Panc1 (cell line): ENCODE measurements at regions not wholly inside any gene's neighbourhood (a gene's known extent, or its start where the extent isn't known, plus 50 kb on each side); places are given as distances from the start of the nearest gene placed in this dataset.

ENCODE experiments used
- ATAC-seq: fragments of 200-7000 bp; cut with Tn5 transposase; 2 replicates; pipeline ENCODE4 v1.9.1; 2020; ENCODE audit warnings: mild to moderate bottlenecking, moderate library complexity
- BruUV-seq: library from RNA; stranded (reverse); fragments of 400-500 nt; replicated peaks from 2 replicates; lab custom pipeline; 2021; lab: Mats Ljungman, UMichigan
- CTCF ChIA-PET: fragments of 300-600 bp; sonication (Branson Sonifier 250); formaldehyde crosslinking; loops from one replicate; lab custom pipeline; 2022; ENCODE audit warnings: antibody characterized with exemption; lab: Charles Lee
- POLR2A ChIA-PET: fragments of 300-600 bp; sonication (Branson Sonifier 250); formaldehyde crosslinking; loops from one replicate; lab custom pipeline; 2022; ENCODE audit warnings: antibody characterized with exemption; lab: Charles Lee
- DNase-seq: peaks from one replicate; pipeline ENCODE4 v3.0.0-alpha.2; 2010; ENCODE audit warnings: low read depth, low spot score
- H3K27ac ChIP-seq: 2 replicates; pipeline ENCODE4 v1.5.1; 2011; ENCODE audit warnings: mild to moderate bottlenecking, low read length, inconsistent platforms
- H3K27me3 ChIP-seq: fragments of 200-500 bp; sonication (Bioruptor generic); 2 replicates; pipeline ENCODE4 v1.6.0; 2014; ENCODE audit warnings: low read length, inconsistent platforms; ENCODE audit not compliant: control insufficient read depth, insufficient read depth
- H3K36me3 ChIP-seq: fragments of 200-500 bp; sonication (Bioruptor generic); 2 replicates; pipeline ENCODE4 v1.5.1; 2014; ENCODE audit warnings: inconsistent platforms, mild to moderate bottlenecking, low read length, moderate library complexity; ENCODE audit not compliant: control insufficient read depth, insufficient read depth
- H3K4me1 ChIP-seq: 2 replicates; pipeline ENCODE4 v1.5.1; 2011; ENCODE audit warnings: inconsistent platforms, mild to moderate bottlenecking, low read length, moderate library complexity; ENCODE audit not compliant: control insufficient read depth, insufficient read depth
- H3K4me3 ChIP-seq, 2 experiments: 2 replicates each; pipeline ENCODE4 v1.5.1; 2011 to 2012; ENCODE audit warnings: low read depth in 2 of 2, low read length in 2 of 2, mild to moderate bottlenecking in 2 of 2, inconsistent platforms in 1 of 2, moderate library complexity in 1 of 2
- H3K9me3 ChIP-seq: fragments of 200-500 bp; sonication (Bioruptor generic); 2 replicates; pipeline ENCODE4 v1.5.1; 2014; ENCODE audit warnings: low read depth, mild to moderate bottlenecking, inconsistent platforms, low read length, moderate library complexity; ENCODE audit not compliant: control insufficient read depth, insufficient read depth
- POLR2AphosphoS5 ChIP-seq: IDR thresholded peaks from 2 replicates; pipeline ENCODE4 v1.6.1; 2012; ENCODE audit warnings: mild to moderate bottlenecking, low read depth, low read length, moderate library complexity
- REST ChIP-seq, 2 experiments: IDR thresholded peaks; 2 replicates each; pipeline ENCODE4 v1.6.1; 2011 to 2012; ENCODE audit warnings: low read depth in 2 of 2, control low read depth in 1 of 2, low read length in 1 of 2, mild to moderate bottlenecking in 1 of 2, moderate library complexity in 1 of 2; ENCODE audit not compliant: insufficient read depth in 1 of 2
- SIN3A ChIP-seq: IDR thresholded peaks from 2 replicates; pipeline ENCODE4 v1.6.1; 2012; ENCODE audit warnings: low read depth, mild to moderate bottlenecking, low read length, moderate library complexity, borderline replicate concordance; ENCODE audit not compliant: insufficient read depth
- TCF7L2 ChIP-seq: IDR thresholded peaks from 2 replicates; pipeline ENCODE4 v1.6.1; 2011; ENCODE audit warnings: mild to moderate bottlenecking, low read depth, low read length, inconsistent platforms
- in situ Hi-C: cut with HindIII; loops from 2 replicates; pipeline ENCODE4 v1.10.0; 2016; ENCODE audit warnings: low sequenced_read_pairs, low pct_unique_long_range_greater_than_20kb
- intact Hi-C: fragments of 100-400 bp; cut with micrococcal nuclease; formaldehyde crosslinking; loops from one replicate; pipeline ENCODE4 v1.10.0; 2022; ENCODE audit not compliant: unreplicated experiment
- TF ChIP-seq, protein P1 (sequence below): fragments of 450-650 bp; IDR thresholded peaks from 2 replicates; pipeline ENCODE4 v1.5.1; 2017; ENCODE audit warnings: mild to moderate bottlenecking

- H3K27ac ChIP-seq = no peak overlapping the region
- in situ Hi-C loops (no loop called here), intact Hi-C loops (no loop called here)
- no peaks in the 10 kb centered on the region for H3K9me3 ChIP-seq
- no peaks in the 10 kb centered on the region; the same call in none of the 2 replicates for H3K27me3 ChIP-seq
- TF ChIP-seq, protein P1, sequence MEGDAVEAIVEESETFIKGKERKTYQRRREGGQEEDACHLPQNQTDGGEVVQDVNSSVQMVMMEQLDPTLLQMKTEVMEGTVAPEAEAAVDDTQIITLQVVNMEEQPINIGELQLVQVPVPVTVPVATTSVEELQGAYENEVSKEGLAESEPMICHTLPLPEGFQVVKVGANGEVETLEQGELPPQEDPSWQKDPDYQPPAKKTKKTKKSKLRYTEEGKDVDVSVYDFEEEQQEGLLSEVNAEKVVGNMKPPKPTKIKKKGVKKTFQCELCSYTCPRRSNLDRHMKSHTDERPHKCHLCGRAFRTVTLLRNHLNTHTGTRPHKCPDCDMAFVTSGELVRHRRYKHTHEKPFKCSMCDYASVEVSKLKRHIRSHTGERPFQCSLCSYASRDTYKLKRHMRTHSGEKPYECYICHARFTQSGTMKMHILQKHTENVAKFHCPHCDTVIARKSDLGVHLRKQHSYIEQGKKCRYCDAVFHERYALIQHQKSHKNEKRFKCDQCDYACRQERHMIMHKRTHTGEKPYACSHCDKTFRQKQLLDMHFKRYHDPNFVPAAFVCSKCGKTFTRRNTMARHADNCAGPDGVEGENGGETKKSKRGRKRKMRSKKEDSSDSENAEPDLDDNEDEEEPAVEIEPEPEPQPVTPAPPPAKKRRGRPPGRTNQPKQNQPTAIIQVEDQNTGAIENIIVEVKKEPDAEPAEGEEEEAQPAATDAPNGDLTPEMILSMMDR = no peak
- TF ChIP-seq REST (IDR thresholded peaks at IDR 0.05; ENCODE audit: insufficient read depth in 1 of 2, low read depth in 2 of 2, low read length in 1 of 2) (no peak), POLR2AphosphoS5 (no peak), SIN3A (no peak), TCF7L2 (no peak)
- ChIA-PET CTCF (no interaction called here), POLR2A (no interaction called here)
- no peak overlapping the region for H3K4me3 ChIP-seq
- no peak for ATAC-seq
- no TSS peak for BruUV-seq
- no peak for DNase-seq
- H3K36me3 ChIP-seq = no peaks in the 10 kb centered on the region
- no peaks in the 10 kb centered on the region for H3K4me1 ChIP-seq
Observed at GRCh38 chr1:70537788-70538187, 126.7 kb downstream of the CTH start.

DNA sequence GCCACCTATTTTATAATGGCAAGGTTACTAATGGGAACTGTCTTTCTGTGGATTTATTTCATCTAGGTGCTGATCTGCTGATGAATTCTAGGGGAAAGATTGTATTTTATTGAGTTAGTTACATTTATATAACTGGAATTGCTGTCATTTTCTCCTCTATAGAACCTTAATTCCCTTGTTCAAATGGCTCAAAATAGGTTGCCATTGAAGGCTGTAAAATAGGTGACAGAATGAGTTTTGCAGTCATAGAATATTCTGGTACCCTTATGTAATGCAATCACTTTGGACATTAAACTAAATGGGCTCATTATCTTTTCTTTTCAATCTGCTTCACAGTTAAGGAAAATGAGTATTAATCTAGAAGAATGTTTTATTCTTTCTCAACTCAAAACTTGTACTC lies 131.0 kb downstream of the CTH start:
- H3K36me3 ChIP-seq = no peaks in the 10 kb centered on the region
- ChIA-PET CTCF (no interaction called here), POLR2A (no interaction called here)
- intact Hi-C loops = no loop called here
- H3K27ac ChIP-seq = no peak overlapping the region
- no TSS peak for BruUV-seq
- no peaks in the 10 kb centered on the region for H3K4me1 ChIP-seq
- ATAC-seq (no peak), DNase-seq (no peak)
- in situ Hi-C loops = no loop called here
- TF ChIP-seq POLR2AphosphoS5 (no peak), SIN3A (no peak), REST (IDR thresholded peaks at IDR 0.05; ENCODE audit: insufficient read depth in 1 of 2, low read depth in 2 of 2, low read length in 1 of 2) (no peak), TCF7L2 (no peak)
- TF ChIP-seq, protein P1 = no peak
- H3K4me3 ChIP-seq = no peak overlapping the region
- no peaks in the 10 kb centered on the region; the same call in 1 of the 2 replicates for H3K27me3 ChIP-seq
- no peaks in the 10 kb centered on the region for H3K9me3 ChIP-seq
